ENCODE measurements at regions not wholly inside any gene's neighbourhood (a gene's known extent, or its start where the extent isn't known, plus 50 kb on each side); places are given as distances from the start of the nearest gene placed in this dataset.

DNA sequence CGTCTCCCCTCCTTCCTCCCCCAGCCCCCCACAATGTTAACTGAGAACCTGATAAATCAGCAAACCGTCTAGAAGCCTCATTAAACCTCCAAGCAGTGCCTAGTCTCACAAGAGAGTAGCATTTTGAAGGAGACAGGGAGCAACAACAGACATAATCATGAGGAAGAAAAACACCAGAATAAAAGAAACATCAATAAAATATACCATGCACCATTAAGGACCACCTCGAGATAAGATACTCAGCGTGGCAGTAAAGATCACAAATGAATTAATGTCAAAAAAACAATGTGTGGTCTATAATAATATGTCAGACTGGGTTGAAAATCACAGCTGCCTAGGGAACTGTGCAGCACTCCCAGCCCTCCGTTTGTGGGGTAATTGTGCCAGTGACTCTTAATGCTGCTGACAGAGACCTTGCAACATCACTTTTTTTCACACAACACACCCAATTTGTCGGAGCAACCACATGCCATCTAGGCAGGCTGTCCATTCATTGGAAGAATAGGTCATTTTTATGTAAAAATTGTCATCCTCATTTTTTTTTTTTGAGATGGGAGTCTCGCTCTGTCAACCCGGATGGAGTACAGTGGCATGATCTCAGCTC is 450.8 kb upstream of the WWC1 start:
- Histone ChIP-seq H3K4me3 (peak overlapping the region; percentile 49), H3K27ac (peak overlapping the region; percentile 74), H3K9ac (ENCODE audit: insufficient read length) (no peak overlapping the region), H3K36me3 (ENCODE audit: insufficient read depth, low read length) (no peaks in the 10 kb centered on the region), H3K9me3 (ENCODE audit: low read depth, low read length) (no peaks in the 10 kb centered on the region)
- no peak for DNase-seq (ENCODE audit: low read depth, low spot score)
- no peak for TF ChIP-seq FOXP2 (optimal IDR thresholded peaks at IDR 0.05; ENCODE audit: control extremely low read depth, extremely low read length, insufficient read depth)
- TF ChIP-seq EZH2 (IDR thresholded peaks at IDR 0.05): no peak
- TF ChIP-seq POLR2AphosphoS5 (IDR thresholded peaks at IDR 0.05; ENCODE audit: borderline replicate concordance, low read depth, low read length): no peak

DNA sequence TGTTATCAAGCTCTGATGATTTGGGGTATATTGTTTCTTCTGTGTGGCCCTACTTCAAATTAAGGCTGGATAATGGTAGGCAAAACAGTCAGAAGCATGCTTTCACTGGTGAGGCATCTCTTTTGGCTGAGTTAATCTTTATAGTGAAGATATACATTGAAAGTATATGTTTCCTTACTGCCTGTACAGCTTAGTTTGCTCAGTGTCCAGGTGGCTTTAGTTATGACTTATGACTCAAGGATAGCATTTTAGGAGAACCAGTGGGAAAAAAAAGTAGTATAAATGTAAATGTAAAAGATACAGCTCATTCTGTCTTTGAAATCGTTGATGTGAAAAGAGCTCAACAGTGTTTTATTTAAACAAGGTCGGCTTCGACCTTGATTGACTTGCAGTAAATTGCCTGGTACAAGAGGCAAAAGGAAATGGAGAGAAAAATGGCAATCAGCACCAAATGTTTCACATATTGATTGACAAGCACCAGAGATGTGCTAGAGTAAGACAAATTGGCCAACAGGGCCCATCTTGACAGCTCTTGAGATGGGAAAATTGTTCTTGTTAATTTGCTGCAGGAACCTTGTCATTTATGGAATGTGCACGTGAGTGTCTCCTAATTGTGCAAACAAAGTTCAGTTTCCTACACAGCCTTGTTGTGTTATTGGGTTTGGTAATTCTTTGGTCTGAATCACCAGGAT is 447.4 kb upstream of the WWC1 start:
- H3K36me3 ChIP-seq (ENCODE audit: insufficient read depth, low read length): no peaks in the 10 kb centered on the region
- H3K27ac ChIP-seq: no peak overlapping the region
- TF ChIP-seq POLR2AphosphoS5 (IDR thresholded peaks at IDR 0.05; ENCODE audit: borderline replicate concordance, low read depth, low read length) (no peak), FOXP2 (optimal IDR thresholded peaks at IDR 0.05; ENCODE audit: control extremely low read depth, extremely low read length, insufficient read depth) (no peak), EZH2 (IDR thresholded peaks at IDR 0.05) (no peak)
- H3K4me3 ChIP-seq: no peak overlapping the region
- no peak for DNase-seq (ENCODE audit: low read depth, low spot score)
- H3K9ac ChIP-seq (ENCODE audit: insufficient read length): no peak overlapping the region
- no peaks in the 10 kb centered on the region for H3K9me3 ChIP-seq (ENCODE audit: low read depth, low read length)

DNA sequence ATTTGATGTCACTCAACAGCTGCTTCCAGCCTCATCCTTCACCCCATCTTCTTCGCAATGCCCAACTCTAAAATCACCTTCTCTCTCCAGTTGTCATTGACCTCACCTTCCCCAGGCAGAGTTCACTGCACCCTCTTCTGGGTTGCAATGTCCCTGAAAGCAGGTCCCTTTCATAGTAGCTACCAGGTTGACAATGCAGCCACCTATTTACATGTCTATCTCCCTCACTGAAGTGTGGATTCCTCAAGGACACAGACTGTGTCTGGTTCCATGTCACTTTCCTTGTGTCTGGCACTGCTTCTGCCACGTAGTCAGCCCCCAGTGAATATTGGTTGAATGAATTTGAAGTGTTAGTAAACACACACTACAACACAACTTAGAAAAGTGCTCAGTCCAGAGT is 445.5 kb upstream of the WWC1 start:
- H3K4me3 ChIP-seq: no peak overlapping the region
- no peaks in the 10 kb centered on the region for H3K9me3 ChIP-seq (ENCODE audit: low read depth, low read length)
- no peak for DNase-seq (ENCODE audit: low read depth, low spot score)
- H3K36me3 ChIP-seq (ENCODE audit: insufficient read depth, low read length): no peaks in the 10 kb centered on the region
- H3K27ac ChIP-seq: no peak overlapping the region
- TF ChIP-seq FOXP2 (optimal IDR thresholded peaks at IDR 0.05; ENCODE audit: control extremely low read depth, extremely low read length, insufficient read depth): no peak
- no peak for TF ChIP-seq EZH2 (IDR thresholded peaks at IDR 0.05)
- TF ChIP-seq POLR2AphosphoS5 (IDR thresholded peaks at IDR 0.05; ENCODE audit: borderline replicate concordance, low read depth, low read length): no peak
- no peak overlapping the region for H3K9ac ChIP-seq (ENCODE audit: insufficient read length)

DNA sequence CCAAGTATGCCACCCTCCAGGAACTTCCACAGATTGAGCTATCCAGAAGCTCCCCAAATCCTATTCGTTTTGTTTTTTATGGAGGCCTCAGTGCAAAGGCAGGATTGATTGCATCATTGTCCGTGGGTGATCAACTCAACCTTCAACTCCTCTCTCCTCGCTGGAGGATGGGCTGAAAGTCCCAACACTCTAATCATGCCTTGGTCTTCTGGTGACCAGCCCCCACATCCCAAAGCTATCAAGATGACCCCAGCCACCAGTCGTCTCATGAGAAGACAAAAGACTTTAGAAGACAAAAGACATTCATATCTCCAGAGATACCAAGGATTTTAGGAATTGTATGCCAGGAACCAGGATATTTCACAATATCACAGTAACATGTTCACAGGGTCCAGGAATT is 441.6 kb upstream of the WWC1 start:
- TF ChIP-seq POLR2AphosphoS5 (IDR thresholded peaks at IDR 0.05; ENCODE audit: borderline replicate concordance, low read depth, low read length) (no peak), EZH2 (IDR thresholded peaks at IDR 0.05) (no peak)
- DNase-seq (ENCODE audit: low read depth, low spot score): no peak
- no peaks in the 10 kb centered on the region for H3K36me3 ChIP-seq (ENCODE audit: insufficient read depth, low read length)
- H3K4me3 ChIP-seq: no peak overlapping the region; the same call in 1 of the 2 replicates
- peak overlapping the region; percentile 56; the same call in 1 of the 2 replicates for H3K27ac ChIP-seq
- no peak overlapping the region for H3K9ac ChIP-seq (ENCODE audit: insufficient read length)
- H3K9me3 ChIP-seq (ENCODE audit: low read depth, low read length): no peaks in the 10 kb centered on the region

DNA sequence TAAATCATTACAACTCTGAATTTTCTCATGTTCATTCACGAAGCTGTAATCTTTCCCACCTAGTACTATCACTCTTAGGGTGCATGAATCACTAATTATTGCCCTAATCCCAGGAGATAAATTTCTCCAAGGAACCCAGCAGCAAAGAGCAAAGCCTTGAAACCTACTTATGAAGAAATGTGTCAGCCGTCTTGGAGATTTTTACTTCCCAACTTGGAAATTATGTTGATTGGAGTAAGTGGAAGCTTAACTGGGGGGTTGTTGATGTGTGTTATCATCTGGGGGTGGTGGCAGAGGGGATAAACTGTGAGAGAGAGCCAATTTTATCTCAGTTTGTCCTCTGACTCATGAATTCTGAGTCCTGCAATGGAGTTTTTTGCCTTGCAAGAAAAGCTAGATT is 440.5 kb upstream of the WWC1 start:
- TF ChIP-seq POLR2AphosphoS5 (IDR thresholded peaks at IDR 0.05; ENCODE audit: borderline replicate concordance, low read depth, low read length) (no peak), EZH2 (IDR thresholded peaks at IDR 0.05) (no peak), FOXP2 (optimal IDR thresholded peaks at IDR 0.05; ENCODE audit: control extremely low read depth, extremely low read length, insufficient read depth) (no peak)
- DNase-seq (ENCODE audit: low read depth, low spot score): no peak
- no peaks in the 10 kb centered on the region for H3K9me3 ChIP-seq (ENCODE audit: low read depth, low read length)
- H3K36me3 ChIP-seq (ENCODE audit: insufficient read depth, low read length): no peaks in the 10 kb centered on the region
- H3K27ac ChIP-seq: peak overlapping the region; percentile 56; the same call in 1 of the 2 replicates
- H3K4me3 ChIP-seq: no peak overlapping the region
- H3K9ac ChIP-seq (ENCODE audit: insufficient read length): no peak overlapping the region

DNA sequence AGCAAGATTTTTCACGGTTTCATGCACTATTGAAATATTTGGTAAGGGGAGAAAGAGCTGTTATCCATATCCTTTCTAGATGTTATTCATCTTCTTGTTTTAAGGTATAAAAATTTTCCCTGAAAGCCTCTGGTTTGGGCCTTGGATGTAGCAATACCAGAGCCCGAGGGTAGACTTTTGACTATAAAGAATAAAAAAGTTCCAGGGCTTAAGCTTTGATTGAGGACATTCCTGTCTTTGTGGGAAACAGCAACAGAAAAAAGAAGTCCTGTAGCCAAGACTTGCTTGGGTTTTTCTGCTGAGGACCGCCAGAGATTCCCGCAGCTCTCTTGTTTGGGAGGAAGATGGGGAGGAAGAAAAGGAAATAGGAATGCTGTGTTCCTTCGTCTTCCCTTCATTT is 440.0 kb upstream of the WWC1 start:
- Histone ChIP-seq H3K27ac (no peak overlapping the region), H3K36me3 (ENCODE audit: insufficient read depth, low read length) (no peaks in the 10 kb centered on the region), H3K9me3 (ENCODE audit: low read depth, low read length) (no peaks in the 10 kb centered on the region), H3K4me3 (no peak overlapping the region), H3K9ac (ENCODE audit: insufficient read length) (no peak overlapping the region)
- DNase-seq (ENCODE audit: low read depth, low spot score): no peak
- no peak for TF ChIP-seq FOXP2 (optimal IDR thresholded peaks at IDR 0.05; ENCODE audit: control extremely low read depth, extremely low read length, insufficient read depth)
- no peak for TF ChIP-seq EZH2 (IDR thresholded peaks at IDR 0.05)
- no peak for TF ChIP-seq POLR2AphosphoS5 (IDR thresholded peaks at IDR 0.05; ENCODE audit: borderline replicate concordance, low read depth, low read length)

DNA sequence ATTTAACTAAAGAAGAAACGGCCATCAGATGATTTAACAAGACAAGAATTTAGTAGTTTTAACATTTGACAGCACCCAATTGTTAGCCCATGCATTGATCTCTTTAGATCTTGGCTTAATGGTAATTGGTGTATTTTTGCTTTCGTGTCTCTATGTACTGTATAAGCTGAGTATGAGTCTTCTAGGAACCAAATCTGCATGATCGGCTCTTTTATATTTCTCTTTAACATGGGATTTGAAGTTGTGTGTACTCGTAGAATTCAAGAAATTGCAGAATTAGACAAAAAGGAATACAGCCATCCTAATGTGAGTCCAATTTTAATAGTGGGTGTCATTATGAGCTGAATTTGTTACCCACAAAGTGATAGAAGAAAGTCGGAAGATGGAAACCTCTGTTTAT is 438.9 kb upstream of the WWC1 start:
- Histone ChIP-seq H3K4me3 (no peak overlapping the region), H3K9ac (ENCODE audit: insufficient read length) (no peak overlapping the region), H3K27ac (no peak overlapping the region), H3K9me3 (ENCODE audit: low read depth, low read length) (no peaks in the 10 kb centered on the region), H3K36me3 (ENCODE audit: insufficient read depth, low read length) (no peaks in the 10 kb centered on the region)
- no peak for DNase-seq (ENCODE audit: low read depth, low spot score)
- no peak for TF ChIP-seq FOXP2 (optimal IDR thresholded peaks at IDR 0.05; ENCODE audit: control extremely low read depth, extremely low read length, insufficient read depth)
- no peak for TF ChIP-seq EZH2 (IDR thresholded peaks at IDR 0.05)
- no peak for TF ChIP-seq POLR2AphosphoS5 (IDR thresholded peaks at IDR 0.05; ENCODE audit: borderline replicate concordance, low read depth, low read length)

DNA sequence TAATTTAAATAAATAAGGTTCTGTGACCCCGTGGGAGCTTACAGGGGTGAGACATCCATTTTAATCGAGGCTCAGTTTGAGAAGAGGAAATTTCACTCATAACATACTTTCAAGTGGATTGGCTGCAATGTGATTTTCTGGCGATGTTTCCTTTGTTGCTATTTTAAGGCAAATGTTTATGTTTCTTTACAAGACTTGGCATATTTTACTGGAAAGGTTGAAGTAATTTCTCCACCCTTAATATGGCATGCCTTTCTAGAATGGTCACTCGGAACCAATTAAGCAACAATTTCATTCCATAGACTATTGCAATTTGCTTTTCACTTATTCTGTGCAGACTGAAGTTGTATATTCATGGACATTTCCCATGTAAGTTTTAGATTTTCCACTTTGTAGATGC is 438.0 kb upstream of the WWC1 start:
- H3K27ac ChIP-seq: peak overlapping the region; percentile 35; the same call in 1 of the 2 replicates
- H3K9ac ChIP-seq (ENCODE audit: insufficient read length): no peak overlapping the region
- H3K4me3 ChIP-seq: no peak overlapping the region
- no peaks in the 10 kb centered on the region for H3K9me3 ChIP-seq (ENCODE audit: low read depth, low read length)
- DNase-seq (ENCODE audit: low read depth, low spot score): no peak
- TF ChIP-seq POLR2AphosphoS5 (IDR thresholded peaks at IDR 0.05; ENCODE audit: borderline replicate concordance, low read depth, low read length) (no peak), FOXP2 (optimal IDR thresholded peaks at IDR 0.05; ENCODE audit: control extremely low read depth, extremely low read length, insufficient read depth) (no peak), EZH2 (IDR thresholded peaks at IDR 0.05) (no peak)
- H3K36me3 ChIP-seq (ENCODE audit: insufficient read depth, low read length): no peaks in the 10 kb centered on the region
